ENCODE measurements at regions not wholly inside any gene's neighbourhood (a gene's known extent, or its start where the extent isn't known, plus 50 kb on each side); places are given as distances from the start of the nearest gene placed in this dataset.

DNA sequence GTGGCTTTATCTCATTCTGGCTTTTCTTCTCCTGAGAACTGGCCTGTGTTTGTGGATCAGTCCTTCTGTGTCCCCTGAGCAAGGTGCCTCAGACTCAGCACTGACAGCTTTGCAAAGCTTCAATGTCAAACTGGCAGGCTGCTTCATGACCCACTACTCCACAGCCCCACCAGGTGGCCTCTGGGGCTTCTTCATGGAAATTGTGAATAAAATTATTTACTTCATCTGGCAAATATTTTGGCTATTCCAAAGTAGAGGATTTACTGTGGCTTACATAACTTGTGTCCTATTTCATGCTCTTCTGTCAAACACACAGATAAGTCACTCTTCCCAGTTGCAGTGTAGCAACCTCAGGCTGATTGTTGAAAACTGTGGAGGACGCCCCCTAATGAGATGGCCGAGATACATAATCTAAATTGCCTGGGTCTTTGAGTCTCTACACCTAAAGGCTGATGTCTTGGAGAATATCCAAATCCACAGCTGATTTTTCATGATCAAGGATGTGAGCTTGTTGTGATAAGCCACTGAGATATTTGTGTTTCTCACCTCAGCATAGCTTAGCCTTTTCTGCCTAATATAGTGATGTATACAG lies 721.9 kb upstream of the SLC10A2 start:
- TF ChIP-seq POLR2AphosphoS5 (IDR thresholded peaks at IDR 0.05), result no peak
- TF ChIP-seq, protein P1, sequence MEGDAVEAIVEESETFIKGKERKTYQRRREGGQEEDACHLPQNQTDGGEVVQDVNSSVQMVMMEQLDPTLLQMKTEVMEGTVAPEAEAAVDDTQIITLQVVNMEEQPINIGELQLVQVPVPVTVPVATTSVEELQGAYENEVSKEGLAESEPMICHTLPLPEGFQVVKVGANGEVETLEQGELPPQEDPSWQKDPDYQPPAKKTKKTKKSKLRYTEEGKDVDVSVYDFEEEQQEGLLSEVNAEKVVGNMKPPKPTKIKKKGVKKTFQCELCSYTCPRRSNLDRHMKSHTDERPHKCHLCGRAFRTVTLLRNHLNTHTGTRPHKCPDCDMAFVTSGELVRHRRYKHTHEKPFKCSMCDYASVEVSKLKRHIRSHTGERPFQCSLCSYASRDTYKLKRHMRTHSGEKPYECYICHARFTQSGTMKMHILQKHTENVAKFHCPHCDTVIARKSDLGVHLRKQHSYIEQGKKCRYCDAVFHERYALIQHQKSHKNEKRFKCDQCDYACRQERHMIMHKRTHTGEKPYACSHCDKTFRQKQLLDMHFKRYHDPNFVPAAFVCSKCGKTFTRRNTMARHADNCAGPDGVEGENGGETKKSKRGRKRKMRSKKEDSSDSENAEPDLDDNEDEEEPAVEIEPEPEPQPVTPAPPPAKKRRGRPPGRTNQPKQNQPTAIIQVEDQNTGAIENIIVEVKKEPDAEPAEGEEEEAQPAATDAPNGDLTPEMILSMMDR (IDR thresholded peaks at IDR 0.05), result no peak

Measured in gastroesophageal sphincter (tissue), 3 donors.